ENCODE measurements at regions not wholly inside any gene's neighbourhood (a gene's known extent, or its start where the extent isn't known, plus 50 kb on each side); places are given as distances from the start of the nearest gene placed in this dataset.

DNA sequence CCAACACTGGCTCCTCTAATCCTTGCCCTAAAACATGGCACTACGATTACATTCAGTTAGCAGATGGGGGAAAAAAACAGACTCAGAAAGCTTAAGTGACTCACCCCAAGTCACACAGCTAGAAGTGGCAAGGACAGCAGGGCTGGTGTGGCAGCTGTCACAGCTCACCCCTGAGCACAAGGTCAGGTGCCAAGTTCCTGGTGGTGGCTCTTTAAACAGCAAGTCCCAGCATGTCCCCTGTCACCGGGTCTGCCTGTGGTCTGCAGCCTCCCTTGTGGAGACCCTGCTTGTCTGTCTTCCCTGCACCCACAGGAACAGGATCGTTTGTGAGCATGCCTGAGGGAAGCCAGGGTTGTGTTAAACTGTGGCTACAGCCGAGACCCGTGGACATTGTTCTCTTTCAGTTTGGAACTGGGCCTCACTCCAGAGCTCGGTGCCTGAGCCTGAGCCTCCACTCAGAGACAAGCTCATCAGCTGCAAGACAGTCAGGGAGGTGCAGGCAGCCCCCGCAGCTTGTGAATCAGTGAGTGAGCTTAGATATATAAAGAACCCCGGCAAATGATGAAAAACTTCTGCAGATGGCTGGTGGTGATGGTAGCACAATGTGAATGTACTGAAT is 260.8 kb downstream of the BCOR start:
- Histone ChIP-seq H3K27me3 (replicated peaks; ENCODE audit: insufficient read depth) (no peaks in the 10 kb centered on the region), H3K4me3 (no peak overlapping the region), H3K4me1 (ENCODE audit: control insufficient read depth in 1 of 2, low read depth in 2 of 2) (peaks cover 3 to 15% of the 10 kb centered on the region in 2 donors), H3K9me3 (no peaks in the 10 kb centered on the region), H3K27ac (no peak overlapping the region), H3K36me3 (no peaks in the 10 kb centered on the region)
- DNase-seq (ENCODE audit: low spot score), result no peak
- TF ChIP-seq, protein P1, sequence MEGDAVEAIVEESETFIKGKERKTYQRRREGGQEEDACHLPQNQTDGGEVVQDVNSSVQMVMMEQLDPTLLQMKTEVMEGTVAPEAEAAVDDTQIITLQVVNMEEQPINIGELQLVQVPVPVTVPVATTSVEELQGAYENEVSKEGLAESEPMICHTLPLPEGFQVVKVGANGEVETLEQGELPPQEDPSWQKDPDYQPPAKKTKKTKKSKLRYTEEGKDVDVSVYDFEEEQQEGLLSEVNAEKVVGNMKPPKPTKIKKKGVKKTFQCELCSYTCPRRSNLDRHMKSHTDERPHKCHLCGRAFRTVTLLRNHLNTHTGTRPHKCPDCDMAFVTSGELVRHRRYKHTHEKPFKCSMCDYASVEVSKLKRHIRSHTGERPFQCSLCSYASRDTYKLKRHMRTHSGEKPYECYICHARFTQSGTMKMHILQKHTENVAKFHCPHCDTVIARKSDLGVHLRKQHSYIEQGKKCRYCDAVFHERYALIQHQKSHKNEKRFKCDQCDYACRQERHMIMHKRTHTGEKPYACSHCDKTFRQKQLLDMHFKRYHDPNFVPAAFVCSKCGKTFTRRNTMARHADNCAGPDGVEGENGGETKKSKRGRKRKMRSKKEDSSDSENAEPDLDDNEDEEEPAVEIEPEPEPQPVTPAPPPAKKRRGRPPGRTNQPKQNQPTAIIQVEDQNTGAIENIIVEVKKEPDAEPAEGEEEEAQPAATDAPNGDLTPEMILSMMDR (IDR thresholded peaks at IDR 0.05), result no peak
- ATAC-seq (ENCODE audit: insufficient number of reproducible peaks, low FRiP score, low read depth), result no peak

DNA sequence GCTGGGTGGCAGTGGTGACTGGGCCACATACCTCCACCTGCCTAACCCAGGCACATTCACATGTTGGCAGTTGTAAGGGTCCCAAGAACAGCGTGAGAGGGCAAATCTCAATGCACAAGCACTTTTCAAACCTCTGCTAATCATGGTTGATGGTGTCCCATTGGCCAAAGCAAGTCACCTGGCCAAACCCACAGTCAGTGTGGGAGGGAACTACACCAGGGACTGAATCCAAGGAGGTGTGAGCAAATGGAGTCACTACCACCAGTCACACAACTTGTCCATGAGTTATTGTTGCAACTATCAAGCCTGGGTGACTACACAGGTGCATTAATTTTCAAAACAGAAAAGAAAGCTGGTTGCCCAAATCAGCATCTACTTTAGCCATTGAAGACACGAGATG is 260.1 kb downstream of the BCOR start:
- no peak overlapping the region for H3K4me3 ChIP-seq
- no peak for DNase-seq (ENCODE audit: low spot score)
- no peaks in the 10 kb centered on the region for H3K36me3 ChIP-seq
- TF ChIP-seq, protein P1 (IDR thresholded peaks at IDR 0.05), result no peak
- no peaks in the 10 kb centered on the region for H3K27me3 ChIP-seq (replicated peaks; ENCODE audit: insufficient read depth)
- no peak overlapping the region for H3K27ac ChIP-seq
- H3K9me3 ChIP-seq, result no peaks in the 10 kb centered on the region
- no peak for ATAC-seq (ENCODE audit: insufficient number of reproducible peaks, low FRiP score, low read depth)
- H3K4me1 ChIP-seq (ENCODE audit: control insufficient read depth in 1 of 2, low read depth in 2 of 2), result peaks cover 3 to 15% of the 10 kb centered on the region in 2 donors

- DNase-seq (ENCODE audit: low spot score), result no peak
- ATAC-seq (ENCODE audit: insufficient number of reproducible peaks, low FRiP score, low read depth), result no peak
- Histone ChIP-seq H3K4me1 (ENCODE audit: control insufficient read depth in 1 of 2, low read depth in 2 of 2) (peaks cover 3 to 15% of the 10 kb centered on the region in 2 donors), H3K27me3 (replicated peaks; ENCODE audit: insufficient read depth) (no peaks in the 10 kb centered on the region), H3K4me3 (no peak overlapping the region), H3K9me3 (no peaks in the 10 kb centered on the region), H3K36me3 (no peaks in the 10 kb centered on the region), H3K27ac (no peak overlapping the region)
- TF ChIP-seq, protein P1 (IDR thresholded peaks at IDR 0.05), result no peak
Observed at GRCh38 chrX:39839371-39839770, 258.4 kb downstream of the BCOR start.

- H3K27me3 ChIP-seq (replicated peaks; ENCODE audit: insufficient read depth), result no peaks in the 10 kb centered on the region
- no peak for DNase-seq (ENCODE audit: low spot score)
- H3K36me3 ChIP-seq, result no peaks in the 10 kb centered on the region
- TF ChIP-seq, protein P1 (IDR thresholded peaks at IDR 0.05), result no peak
- H3K4me1 ChIP-seq (ENCODE audit: control insufficient read depth in 1 of 2, low read depth in 2 of 2), result peaks cover 3 to 15% of the 10 kb centered on the region in 2 donors
- no peaks in the 10 kb centered on the region for H3K9me3 ChIP-seq
- H3K27ac ChIP-seq, result peak overlapping the region in 1 of 2 donors; percentile 80
- no peak overlapping the region for H3K4me3 ChIP-seq
- ATAC-seq (ENCODE audit: insufficient number of reproducible peaks, low FRiP score, low read depth), result no peak
Observed at GRCh38 chrX:39840133-39840532, 257.6 kb downstream of the BCOR start.

- TF ChIP-seq, protein P1 (IDR thresholded peaks at IDR 0.05), result no peak
- peak overlapping the region; percentile 19 for H3K4me3 ChIP-seq
- H3K36me3 ChIP-seq, result no peaks in the 10 kb centered on the region
- DNase-seq (ENCODE audit: low spot score), result peak; percentile 21
- ATAC-seq (ENCODE audit: insufficient number of reproducible peaks, low FRiP score, low read depth), result peak; percentile 55
- H3K4me1 ChIP-seq (ENCODE audit: control insufficient read depth in 1 of 2, low read depth in 2 of 2), result peaks cover 3 to 15% of the 10 kb centered on the region in 2 donors
- no peaks in the 10 kb centered on the region for H3K27me3 ChIP-seq (replicated peaks; ENCODE audit: insufficient read depth)
- peak overlapping the region; percentile 47 to 80 for H3K27ac ChIP-seq
- H3K9me3 ChIP-seq, result no peaks in the 10 kb centered on the region
Observed at GRCh38 chrX:39840581-39841093, 257.1 kb downstream of the BCOR start.
